ENCODE measurements at regions not wholly inside any gene's neighbourhood (a gene's known extent, or its start where the extent isn't known, plus 50 kb on each side); places are given as distances from the start of the nearest gene placed in this dataset.
"Not testable (repeated sequence)": the region's sequence is repeated elsewhere in the genome, so short reads cannot be mapped to it uniquely, and the experiment has no call there.

DNA sequence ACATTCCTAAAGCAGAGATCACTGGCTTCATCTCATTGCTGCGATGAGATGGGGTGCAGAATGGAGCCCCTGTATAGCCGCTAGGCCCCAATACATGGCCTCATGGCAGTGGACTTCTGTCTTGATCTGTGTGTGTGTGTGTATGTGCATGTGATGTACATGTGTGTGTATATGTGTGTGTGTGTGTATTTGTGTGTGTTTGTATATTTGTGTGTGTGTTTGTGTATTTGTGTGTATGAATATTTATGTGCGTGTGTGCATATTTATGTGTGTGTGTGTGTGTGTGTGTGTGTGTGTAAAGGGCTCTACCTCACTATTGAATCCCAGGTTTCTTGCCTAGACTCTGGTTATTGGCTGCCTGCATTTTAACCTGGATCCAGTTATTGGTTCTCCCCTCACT, 958.2 kb downstream of the GRID1 start:
- H3K9me3 ChIP-seq, result peaks cover 0 to 9% of the 10 kb centered on the region in 2 donors
- no peaks in the 10 kb centered on the region for H3K4me1 ChIP-seq
- no peaks in the 10 kb centered on the region for H3K36me3 ChIP-seq
- TF ChIP-seq, protein P1, sequence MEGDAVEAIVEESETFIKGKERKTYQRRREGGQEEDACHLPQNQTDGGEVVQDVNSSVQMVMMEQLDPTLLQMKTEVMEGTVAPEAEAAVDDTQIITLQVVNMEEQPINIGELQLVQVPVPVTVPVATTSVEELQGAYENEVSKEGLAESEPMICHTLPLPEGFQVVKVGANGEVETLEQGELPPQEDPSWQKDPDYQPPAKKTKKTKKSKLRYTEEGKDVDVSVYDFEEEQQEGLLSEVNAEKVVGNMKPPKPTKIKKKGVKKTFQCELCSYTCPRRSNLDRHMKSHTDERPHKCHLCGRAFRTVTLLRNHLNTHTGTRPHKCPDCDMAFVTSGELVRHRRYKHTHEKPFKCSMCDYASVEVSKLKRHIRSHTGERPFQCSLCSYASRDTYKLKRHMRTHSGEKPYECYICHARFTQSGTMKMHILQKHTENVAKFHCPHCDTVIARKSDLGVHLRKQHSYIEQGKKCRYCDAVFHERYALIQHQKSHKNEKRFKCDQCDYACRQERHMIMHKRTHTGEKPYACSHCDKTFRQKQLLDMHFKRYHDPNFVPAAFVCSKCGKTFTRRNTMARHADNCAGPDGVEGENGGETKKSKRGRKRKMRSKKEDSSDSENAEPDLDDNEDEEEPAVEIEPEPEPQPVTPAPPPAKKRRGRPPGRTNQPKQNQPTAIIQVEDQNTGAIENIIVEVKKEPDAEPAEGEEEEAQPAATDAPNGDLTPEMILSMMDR (IDR thresholded peaks at IDR 0.05), result no peak
- H3K27me3 ChIP-seq, result no peaks in the 10 kb centered on the region
- H3K27ac ChIP-seq, result no peak overlapping the region
- no peak for DNase-seq (ENCODE audit: low spot score)
- H3K4me3 ChIP-seq, result no peak overlapping the region

DNA sequence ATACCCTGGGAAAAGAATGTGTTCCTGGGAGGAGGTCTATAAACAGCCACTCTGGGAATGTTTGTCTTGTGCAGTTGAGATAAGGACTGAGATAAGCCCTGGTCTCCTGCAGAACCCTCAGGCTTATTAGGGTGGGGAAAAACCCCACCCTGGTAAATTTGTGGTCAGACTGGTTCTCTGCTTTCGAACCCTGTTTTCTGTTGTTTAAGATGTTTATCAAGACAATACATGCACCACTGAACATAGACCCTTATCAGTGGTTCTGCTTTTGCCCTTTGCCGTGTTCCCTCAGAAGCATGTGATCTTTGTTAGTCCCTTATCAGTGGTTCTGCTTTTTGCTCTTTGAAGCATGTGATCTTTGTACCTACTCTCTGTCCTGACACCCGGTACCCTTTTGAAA, 956.0 kb downstream of the GRID1 start:
- not testable (repeated sequence) for H3K4me3 ChIP-seq; H3K9me3 ChIP-seq; DNase-seq (ENCODE audit: low spot score); H3K27ac ChIP-seq; H3K27me3 ChIP-seq; H3K4me1 ChIP-seq; H3K36me3 ChIP-seq

DNA sequence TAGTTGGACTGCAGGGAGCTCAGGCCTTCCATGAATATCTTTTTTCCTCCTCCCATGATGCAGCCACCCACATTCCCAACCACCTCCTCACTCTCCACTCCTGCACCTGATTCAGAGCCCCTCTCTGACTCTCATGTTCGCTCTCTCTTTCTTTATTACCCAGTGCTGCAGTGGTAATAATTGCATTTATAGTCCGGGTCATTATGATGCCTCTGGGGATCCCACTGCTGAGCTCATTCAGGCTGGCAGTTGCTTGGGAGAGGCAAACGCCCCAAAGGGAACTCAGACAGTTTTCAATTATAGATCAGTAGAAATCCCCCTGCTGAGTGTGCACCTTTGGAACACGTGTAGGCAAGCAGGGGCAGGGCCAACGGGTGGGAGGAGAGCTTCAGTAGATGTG, 953.0 kb downstream of the GRID1 start:
- Histone ChIP-seq H3K27me3 (no peaks in the 10 kb centered on the region), H3K4me1 (no peaks in the 10 kb centered on the region), H3K4me3 (no peak overlapping the region), H3K27ac (no peak overlapping the region), H3K36me3 (no peaks in the 10 kb centered on the region), H3K9me3 (peaks cover 0 to 9% of the 10 kb centered on the region in 2 donors)
- TF ChIP-seq, protein P1 (IDR thresholded peaks at IDR 0.05), result no peak
- DNase-seq (ENCODE audit: low spot score), result no peak

DNA sequence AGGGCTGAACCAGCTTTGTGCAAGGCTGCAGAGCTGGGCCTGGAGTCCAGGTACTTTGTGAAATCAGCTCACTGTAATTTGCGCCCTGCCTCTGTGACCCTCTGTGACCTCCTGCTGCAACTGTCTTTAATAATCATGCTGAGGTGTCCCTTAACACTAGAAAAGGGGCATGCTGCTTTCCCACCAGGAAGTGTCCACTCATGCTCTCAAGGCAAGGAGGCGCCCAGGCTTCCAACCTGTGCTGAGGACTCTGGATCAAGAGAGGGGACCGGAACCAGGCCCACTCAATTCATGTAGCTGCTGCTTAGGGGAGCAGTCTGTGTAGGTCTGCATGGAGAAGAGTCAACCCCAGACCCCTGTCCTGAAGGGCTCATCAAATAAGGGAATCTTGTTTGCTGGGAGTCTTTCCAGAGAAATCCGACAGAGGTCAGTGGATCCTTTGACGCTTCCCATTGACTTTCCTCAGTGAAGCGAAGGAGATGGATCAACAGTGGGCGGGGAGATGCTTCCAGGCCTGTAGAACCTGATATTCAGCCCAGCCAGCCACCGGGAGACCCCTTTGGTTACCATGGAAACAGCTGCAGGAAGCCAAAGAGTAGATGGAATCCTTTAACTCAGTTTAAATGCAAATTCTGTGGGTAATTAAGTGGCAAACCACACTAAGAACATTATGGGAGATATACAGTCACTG, 945.9 kb downstream of the GRID1 start:
- H3K9me3 ChIP-seq, result no peaks in the 10 kb centered on the region
- no peaks in the 10 kb centered on the region for H3K27me3 ChIP-seq
- H3K4me3 ChIP-seq, result no peak overlapping the region
- no peak overlapping the region for H3K27ac ChIP-seq
- no peaks in the 10 kb centered on the region for H3K4me1 ChIP-seq
- no peaks in the 10 kb centered on the region for H3K36me3 ChIP-seq
- DNase-seq (ENCODE audit: low spot score), result no peak
- TF ChIP-seq, protein P1 (IDR thresholded peaks at IDR 0.05), result no peak

DNA sequence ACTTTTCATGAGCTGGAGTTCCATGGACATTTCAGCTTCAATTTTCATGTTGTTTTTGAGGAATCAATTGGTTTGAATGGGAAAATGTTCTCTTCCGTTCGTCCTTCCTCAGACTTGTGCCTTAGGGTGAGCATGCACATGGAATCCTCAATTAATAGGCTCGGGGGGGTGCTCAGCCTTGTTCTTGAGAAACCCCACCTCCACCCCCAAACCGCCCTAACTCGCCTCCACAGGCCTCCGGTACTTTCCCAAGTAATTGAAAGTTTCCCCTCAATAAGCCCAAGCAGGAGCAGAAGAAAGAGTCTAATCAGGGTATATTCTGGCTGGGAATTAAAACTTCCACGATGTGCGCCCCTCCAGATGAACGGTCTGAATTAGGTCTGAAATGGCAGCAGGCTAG, 945.2 kb downstream of the GRID1 start:
- Histone ChIP-seq H3K9me3 (no peaks in the 10 kb centered on the region), H3K4me3 (no peak overlapping the region), H3K27me3 (no peaks in the 10 kb centered on the region), H3K4me1 (no peaks in the 10 kb centered on the region), H3K36me3 (no peaks in the 10 kb centered on the region), H3K27ac (no peak overlapping the region)
- TF ChIP-seq, protein P1 (IDR thresholded peaks at IDR 0.05), result no peak
- no peak for DNase-seq (ENCODE audit: low spot score)

DNA sequence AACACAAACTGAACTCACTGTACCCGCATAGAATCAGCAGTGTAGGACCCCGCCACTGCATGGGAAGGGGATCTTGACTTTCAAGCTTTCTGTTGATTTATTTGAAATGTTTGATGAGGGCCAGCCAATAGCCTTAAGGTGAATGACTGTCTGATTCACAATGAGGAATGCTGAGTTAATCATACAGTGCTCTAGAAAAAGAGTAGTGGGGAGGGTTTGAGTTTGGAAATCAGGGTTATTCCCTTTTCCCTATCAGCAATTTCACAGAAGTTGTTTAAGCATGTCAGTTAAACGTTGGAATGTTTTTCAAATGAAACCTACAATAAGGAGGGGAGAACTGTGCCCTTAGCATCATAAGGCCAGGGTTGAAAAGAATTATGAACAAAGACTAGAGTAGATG, 937.5 kb downstream of the GRID1 start:
- DNase-seq (ENCODE audit: low spot score), result no peak
- Histone ChIP-seq H3K27ac (no peak overlapping the region), H3K9me3 (no peaks in the 10 kb centered on the region), H3K4me1 (no peaks in the 10 kb centered on the region), H3K27me3 (no peaks in the 10 kb centered on the region), H3K4me3 (no peak overlapping the region), H3K36me3 (no peaks in the 10 kb centered on the region)
- TF ChIP-seq, protein P1 (IDR thresholded peaks at IDR 0.05), result no peak

Data from right atrium auricular region (tissue), 2 donors.